Gastrocnemius medialis (tissue), 4 donors: ENCODE measurements at regions not wholly inside any gene's neighbourhood (a gene's known extent, or its start where the extent isn't known, plus 50 kb on each side); places are given as distances from the start of the nearest gene placed in this dataset.
"Not testable (repeated sequence)": the region's sequence is repeated elsewhere in the genome, so short reads cannot be mapped to it uniquely, and the experiment has no call there.

Experiments used
- POLR2A ChIP-seq, 2 donors: fragments of 450-650 bp; IDR thresholded peaks; one replicate each; pipeline ENCODE4 v1.6.1; 2017; ENCODE audit warnings: antibody characterized with exemption in 2 of 2, mild to moderate bottlenecking in 2 of 2, moderate library complexity in 2 of 2
- TF ChIP-seq, protein P1 (sequence below), 5 experiments: fragments of 450-650 bp in 3 of 5; fragments of 200-600 bp in 2 of 5; sonication (generic) in 2 of 5; IDR thresholded peaks in 4 of 5; conservative IDR thresholded peaks in 1 of 5; 1 replicate in 4 of 5; 2 replicates in 1 of 5; pipeline ENCODE4 v1.5.1; 2016 to 2019; ENCODE audit warnings: antibody characterized with exemption in 5 of 5, mild to moderate bottlenecking in 3 of 5, moderate library complexity in 3 of 5

DNA sequence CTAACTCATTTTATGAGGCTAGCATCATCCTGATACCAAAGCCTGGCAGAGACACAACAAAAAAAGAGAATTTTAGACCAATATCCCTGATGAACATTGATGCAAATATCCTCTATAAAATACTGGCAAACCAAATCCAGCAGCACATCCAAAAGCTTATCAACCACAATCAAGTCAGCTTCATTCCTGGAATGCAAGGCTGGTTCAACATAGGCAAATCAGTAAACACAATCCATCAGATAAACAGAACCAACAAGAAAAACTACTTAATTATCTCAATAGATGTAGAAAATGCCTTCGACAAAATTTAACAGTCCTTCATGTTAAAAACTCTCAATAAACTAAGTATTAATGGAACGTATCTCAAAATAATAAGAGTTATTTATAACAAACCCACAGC is 433.3 kb downstream of the TFEC start:
- not testable (repeated sequence) for TF ChIP-seq POLR2A (IDR thresholded peaks at IDR 0.05)
- TF ChIP-seq, protein P1, sequence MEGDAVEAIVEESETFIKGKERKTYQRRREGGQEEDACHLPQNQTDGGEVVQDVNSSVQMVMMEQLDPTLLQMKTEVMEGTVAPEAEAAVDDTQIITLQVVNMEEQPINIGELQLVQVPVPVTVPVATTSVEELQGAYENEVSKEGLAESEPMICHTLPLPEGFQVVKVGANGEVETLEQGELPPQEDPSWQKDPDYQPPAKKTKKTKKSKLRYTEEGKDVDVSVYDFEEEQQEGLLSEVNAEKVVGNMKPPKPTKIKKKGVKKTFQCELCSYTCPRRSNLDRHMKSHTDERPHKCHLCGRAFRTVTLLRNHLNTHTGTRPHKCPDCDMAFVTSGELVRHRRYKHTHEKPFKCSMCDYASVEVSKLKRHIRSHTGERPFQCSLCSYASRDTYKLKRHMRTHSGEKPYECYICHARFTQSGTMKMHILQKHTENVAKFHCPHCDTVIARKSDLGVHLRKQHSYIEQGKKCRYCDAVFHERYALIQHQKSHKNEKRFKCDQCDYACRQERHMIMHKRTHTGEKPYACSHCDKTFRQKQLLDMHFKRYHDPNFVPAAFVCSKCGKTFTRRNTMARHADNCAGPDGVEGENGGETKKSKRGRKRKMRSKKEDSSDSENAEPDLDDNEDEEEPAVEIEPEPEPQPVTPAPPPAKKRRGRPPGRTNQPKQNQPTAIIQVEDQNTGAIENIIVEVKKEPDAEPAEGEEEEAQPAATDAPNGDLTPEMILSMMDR (IDR thresholded peaks at IDR 0.05 in 4 of 5, conservative IDR thresholded peaks at IDR 0.05 in 1 of 5): not testable (repeated sequence)
